Activated CD4-positive, alpha-beta T cell treated with anti-CD3 and anti-CD28 coated beads for 36 hours (primary cell): ENCODE measurements at regions not wholly inside any gene's neighbourhood (a gene's known extent, or its start where the extent isn't known, plus 50 kb on each side); places are given as distances from the start of the nearest gene placed in this dataset.

ENCODE experiments used
- ATAC-seq: fragments of 200-7000 bp; cut with Tn5 transposase; one replicate; pipeline ENCODE4 v1.10.0; 2021; ENCODE audit warnings: mild to moderate bottlenecking, moderate library complexity
- CTCF ChIA-PET: fragments of 350-600 bp; sonication (Branson Sonifier 250); formaldehyde crosslinking; loops from one replicate; lab custom pipeline; 2021; ENCODE audit warnings: antibody characterized with exemption; lab: Charles Lee
- POLR2A ChIA-PET: fragments of 350-600 bp; sonication (Branson Sonifier 250); formaldehyde crosslinking; loops from one replicate; lab custom pipeline; 2021; ENCODE audit warnings: antibody characterized with exemption, inconsistent platforms; lab: Charles Lee
- DNase-seq: peaks from one replicate; pipeline ENCODE4 v3.0.0-alpha.2; 2020
- H3K27ac Mint-ChIP-seq: one replicate; pipeline ENCODE4 v1.8.0; 2021; ENCODE audit warnings: mixed read lengths
- H3K27me3 Mint-ChIP-seq: one replicate; pipeline ENCODE4 v1.8.0; 2021; ENCODE audit warnings: mixed read lengths
- H3K36me3 Mint-ChIP-seq: one replicate; pipeline ENCODE4 v1.8.0; 2021; ENCODE audit warnings: low read depth, mixed read lengths
- H3K4me1 Mint-ChIP-seq: one replicate; pipeline ENCODE4 v1.8.0; 2021; ENCODE audit warnings: mixed read lengths
- H3K4me3 Mint-ChIP-seq: one replicate; pipeline ENCODE4 v1.8.0; 2021; ENCODE audit warnings: mild to moderate bottlenecking, moderate library complexity, mixed read lengths
- H3K9me3 Mint-ChIP-seq: one replicate; pipeline ENCODE4 v1.8.0; 2021; ENCODE audit warnings: low read depth, mixed read lengths
- intact Hi-C, 2 experiments: fragments of 100-400 bp; cut with DNase I in 1 of 2; cut with micrococcal nuclease in 1 of 2; formaldehyde crosslinking; loops; one replicate each; pipeline versions ENCODE4 v1.14.2 to v1.15.1; 2022 to 2024; cut with DNase I, micrococcal nuclease

DNA sequence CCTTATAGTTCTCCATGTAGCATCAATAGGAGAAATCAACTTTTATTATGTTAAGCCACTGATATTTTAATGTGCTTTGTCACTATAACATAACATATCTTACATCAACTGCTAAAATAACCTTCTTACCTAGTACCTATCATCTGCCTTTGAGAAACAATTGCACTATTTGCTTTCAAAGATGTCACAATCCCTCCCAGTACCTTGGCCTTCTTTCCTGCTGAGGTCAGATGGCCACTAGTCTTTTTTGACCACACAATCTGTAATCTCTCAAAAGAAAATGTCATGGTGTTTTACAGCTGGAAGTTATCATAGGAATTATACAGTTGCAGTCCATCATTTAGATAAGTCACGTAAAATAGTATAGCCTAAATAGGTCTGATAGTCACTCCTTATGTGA, 247.5 kb upstream of the SLITRK3 start:
- DNase-seq (no peak), ATAC-seq (no peak)
- POLR2A ChIA-PET: no interaction called here
- H3K9me3 Mint-ChIP-seq: peaks cover 3% of the 10 kb centered on the region
- CTCF ChIA-PET: no interaction called here
- H3K4me3 Mint-ChIP-seq: no peak overlapping the region
- intact Hi-C loops: no loop called here
- H3K27ac Mint-ChIP-seq: no peak overlapping the region
- H3K27me3 Mint-ChIP-seq: no peaks in the 10 kb centered on the region
- no peaks in the 10 kb centered on the region for H3K36me3 Mint-ChIP-seq
- H3K4me1 Mint-ChIP-seq: no peaks in the 10 kb centered on the region

DNA sequence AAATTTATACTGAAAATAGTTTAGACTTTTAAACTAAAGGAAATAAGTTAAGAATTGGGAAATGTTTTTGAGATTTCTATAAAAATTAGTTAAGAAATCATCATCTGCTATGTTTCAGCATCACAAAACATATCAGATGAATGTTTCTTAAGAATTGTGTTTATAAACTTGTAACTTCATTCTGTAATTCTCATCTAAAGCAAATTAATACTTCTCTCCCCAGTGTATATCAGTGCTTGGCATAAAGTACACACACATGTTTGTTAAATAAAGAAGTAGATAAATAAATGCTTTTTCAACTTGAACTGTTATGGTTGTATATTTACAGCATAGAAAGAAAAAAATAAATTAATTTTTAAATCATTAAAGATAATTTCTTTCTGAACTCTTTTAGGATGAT, 245.9 kb upstream of the SLITRK3 start:
- no peak for ATAC-seq
- Mint-ChIP-seq H3K4me1 (no peaks in the 10 kb centered on the region), H3K27me3 (no peaks in the 10 kb centered on the region), H3K27ac (no peak overlapping the region), H3K4me3 (no peak overlapping the region), H3K9me3 (peaks cover 3% of the 10 kb centered on the region), H3K36me3 (no peaks in the 10 kb centered on the region)
- ChIA-PET POLR2A (no interaction called here), CTCF (no interaction called here)
- intact Hi-C loops: no loop called here
- no peak for DNase-seq

DNA sequence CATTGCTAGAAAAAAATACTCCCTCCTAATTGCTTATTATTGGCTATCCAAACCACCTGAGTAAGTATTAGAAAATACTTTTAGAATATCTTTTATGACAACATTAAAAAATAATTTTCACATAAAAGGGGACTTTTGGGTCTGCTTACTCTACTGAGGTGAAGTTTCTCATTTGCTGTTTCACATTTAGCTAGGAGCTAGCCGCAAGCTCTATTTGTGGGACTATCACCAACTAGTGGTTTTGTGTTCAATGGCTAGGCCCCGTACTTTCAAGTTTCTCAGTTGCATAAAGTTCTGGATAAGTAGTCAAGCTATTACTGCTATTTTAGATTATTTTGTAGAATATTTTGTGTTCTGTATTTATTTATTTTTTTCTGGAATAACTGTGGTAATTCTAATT, 244.2 kb upstream of the SLITRK3 start:
- no peaks in the 10 kb centered on the region for H3K27me3 Mint-ChIP-seq
- H3K4me1 Mint-ChIP-seq: no peaks in the 10 kb centered on the region
- H3K4me3 Mint-ChIP-seq: no peak overlapping the region
- no peaks in the 10 kb centered on the region for H3K36me3 Mint-ChIP-seq
- DNase-seq (no peak), ATAC-seq (no peak)
- no peak overlapping the region for H3K27ac Mint-ChIP-seq
- H3K9me3 Mint-ChIP-seq: peaks cover 3% of the 10 kb centered on the region
- ChIA-PET POLR2A (no interaction called here), CTCF (no interaction called here)
- intact Hi-C loops: no loop called here

DNA sequence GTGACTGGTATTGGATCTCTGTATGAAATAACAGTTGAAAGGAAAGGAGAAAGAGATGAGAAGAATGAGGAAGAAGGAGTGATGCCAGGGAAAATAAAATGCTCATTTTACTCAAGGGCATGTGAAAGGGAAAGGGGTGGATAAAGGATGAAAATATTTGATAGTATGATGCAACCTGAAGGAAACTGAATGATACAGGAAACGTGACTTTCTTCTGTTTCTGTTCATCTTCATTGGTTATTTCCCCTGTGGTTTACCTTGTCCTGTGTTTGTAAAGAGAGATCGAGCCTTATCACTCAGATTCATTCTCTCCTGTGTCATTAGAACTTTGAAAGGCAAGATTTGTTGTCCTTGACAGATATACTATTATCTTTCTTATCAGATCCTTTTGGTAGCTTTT, 243.6 kb upstream of the SLITRK3 start:
- Mint-ChIP-seq H3K27ac (no peak overlapping the region), H3K4me3 (no peak overlapping the region), H3K36me3 (no peaks in the 10 kb centered on the region), H3K9me3 (peaks cover 8% of the 10 kb centered on the region), H3K4me1 (no peaks in the 10 kb centered on the region), H3K27me3 (no peaks in the 10 kb centered on the region)
- ChIA-PET POLR2A (no interaction called here), CTCF (no interaction called here)
- DNase-seq: no peak
- intact Hi-C loops: no loop called here
- no peak for ATAC-seq

DNA sequence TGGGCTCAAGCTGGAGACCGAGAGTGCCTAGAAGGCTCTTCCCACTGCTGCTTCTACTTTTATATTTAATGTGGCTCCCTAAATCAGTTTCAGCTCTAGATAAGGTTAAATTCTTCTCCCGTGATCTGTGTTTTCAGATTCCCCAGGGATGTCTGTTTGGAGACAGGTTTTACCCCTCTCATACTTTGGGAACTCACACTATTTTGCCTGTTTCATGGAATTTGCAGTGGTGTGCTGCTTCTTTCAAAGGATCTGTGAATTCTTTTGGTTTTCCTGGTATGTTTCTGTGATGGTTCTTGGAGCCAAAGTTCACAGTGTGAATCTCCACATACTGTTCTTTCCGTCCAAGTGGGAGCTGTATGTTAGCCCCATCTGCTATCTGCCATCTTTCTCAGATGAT, 238.3 kb upstream of the SLITRK3 start:
- no peak overlapping the region for H3K27ac Mint-ChIP-seq
- no peak for ATAC-seq
- CTCF ChIA-PET: no interaction called here

DNA sequence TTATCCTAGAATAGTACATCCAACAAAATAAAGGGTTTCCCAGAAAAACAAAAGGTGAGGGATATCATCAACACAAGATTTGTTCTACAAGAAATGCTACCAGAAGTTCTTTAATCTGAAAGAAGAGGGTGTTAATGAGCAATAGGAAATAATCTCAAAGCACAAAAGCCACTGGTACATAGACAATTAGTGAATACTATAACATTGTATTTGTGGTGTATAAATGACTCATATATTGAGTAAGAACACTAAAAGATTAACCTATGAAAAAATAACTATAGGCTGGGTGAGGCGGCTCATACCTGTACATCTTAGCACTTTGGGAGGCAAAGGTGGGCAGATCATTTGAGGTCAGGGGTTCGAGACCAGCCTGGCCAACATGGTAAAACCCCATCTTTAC, 210.2 kb upstream of the SLITRK3 start:
- Mint-ChIP-seq H3K9me3 (peaks cover 8% of the 10 kb centered on the region), H3K36me3 (no peaks in the 10 kb centered on the region), H3K27ac (no peak overlapping the region), H3K4me3 (no peak overlapping the region), H3K27me3 (no peaks in the 10 kb centered on the region), H3K4me1 (no peaks in the 10 kb centered on the region)
- no peak for ATAC-seq
- POLR2A ChIA-PET: no interaction called here
- CTCF ChIA-PET: no interaction called here
- intact Hi-C loops: no loop called here
- DNase-seq: no peak

More for the DNA sequence above, 238.3 kb upstream of the SLITRK3 start:
- H3K4me1 Mint-ChIP-seq: no peaks in the 10 kb centered on the region
- intact Hi-C loops: no loop called here
- no peaks in the 10 kb centered on the region for H3K27me3 Mint-ChIP-seq
- no peaks in the 10 kb centered on the region for H3K36me3 Mint-ChIP-seq
- POLR2A ChIA-PET: no interaction called here
- H3K9me3 Mint-ChIP-seq: peaks cover 19% of the 10 kb centered on the region
- no peak for DNase-seq
- H3K4me3 Mint-ChIP-seq: no peak overlapping the region

DNA sequence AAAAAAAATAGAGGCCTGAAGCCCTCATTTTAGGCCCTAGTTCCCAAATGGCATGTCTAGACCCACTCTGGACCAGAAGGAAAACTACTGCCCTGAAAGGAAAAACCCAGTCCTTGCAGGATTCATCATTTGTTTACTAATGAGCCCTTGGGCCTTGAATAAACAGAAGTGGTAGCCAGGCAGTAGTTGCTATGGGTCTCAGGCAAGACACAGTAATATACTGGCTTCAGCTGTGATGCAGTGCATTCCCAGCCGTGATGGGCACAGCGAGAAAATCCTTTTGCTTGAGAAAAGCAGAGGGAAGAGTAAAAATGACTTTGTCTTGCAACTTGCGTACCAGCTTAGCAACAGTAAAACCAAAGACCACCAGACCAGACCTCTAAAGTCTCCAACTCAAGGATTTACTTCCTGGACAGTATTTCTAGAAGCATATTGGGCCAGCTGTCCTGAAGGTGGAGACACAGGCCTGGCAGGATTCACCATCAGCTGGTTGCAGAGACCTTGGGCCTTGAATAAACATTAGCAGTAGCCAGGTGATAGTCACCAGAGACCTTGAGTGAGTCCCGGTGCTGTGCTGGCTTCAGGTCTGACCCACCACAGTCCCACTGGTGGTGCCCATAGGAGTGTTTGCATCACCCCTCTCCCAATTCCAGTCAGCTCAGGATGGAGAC, 208.3 kb upstream of the SLITRK3 start:
- H3K9me3 Mint-ChIP-seq: peaks cover 8% of the 10 kb centered on the region
- ATAC-seq (no peak), DNase-seq (no peak)
- no peak overlapping the region for H3K4me3 Mint-ChIP-seq
- H3K4me1 Mint-ChIP-seq: no peaks in the 10 kb centered on the region
- H3K27ac Mint-ChIP-seq: no peak overlapping the region
- intact Hi-C loops: no loop called here
- H3K27me3 Mint-ChIP-seq: no peaks in the 10 kb centered on the region
- ChIA-PET CTCF (no interaction called here), POLR2A (no interaction called here)
- no peaks in the 10 kb centered on the region for H3K36me3 Mint-ChIP-seq

DNA sequence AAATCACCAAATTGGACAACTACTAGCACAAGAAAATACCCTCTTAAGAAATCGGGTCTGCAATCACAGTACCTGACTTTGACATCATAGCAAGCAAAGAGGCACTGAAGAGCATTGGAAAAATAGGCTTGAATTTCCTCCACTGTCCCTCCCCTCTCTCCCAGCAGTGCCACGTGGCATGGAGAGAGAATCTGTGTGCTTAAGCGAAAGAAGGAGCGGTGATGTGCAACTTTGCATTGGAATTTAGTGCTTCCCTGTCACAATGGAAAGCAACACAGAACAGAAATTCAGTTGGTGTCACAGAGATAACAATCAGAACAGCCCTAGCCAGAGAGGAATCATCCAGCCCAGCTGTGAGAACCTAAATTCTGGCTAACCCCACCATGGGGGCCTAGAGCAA, 207.5 kb upstream of the SLITRK3 start:
- CTCF ChIA-PET: no interaction called here
- Mint-ChIP-seq H3K4me1 (no peaks in the 10 kb centered on the region), H3K27me3 (no peaks in the 10 kb centered on the region), H3K27ac (no peak overlapping the region), H3K9me3 (peaks cover 8% of the 10 kb centered on the region), H3K4me3 (no peak overlapping the region), H3K36me3 (no peaks in the 10 kb centered on the region)
- ATAC-seq (no peak), DNase-seq (no peak)
- POLR2A ChIA-PET: no interaction called here
- intact Hi-C loops: no loop called here

DNA sequence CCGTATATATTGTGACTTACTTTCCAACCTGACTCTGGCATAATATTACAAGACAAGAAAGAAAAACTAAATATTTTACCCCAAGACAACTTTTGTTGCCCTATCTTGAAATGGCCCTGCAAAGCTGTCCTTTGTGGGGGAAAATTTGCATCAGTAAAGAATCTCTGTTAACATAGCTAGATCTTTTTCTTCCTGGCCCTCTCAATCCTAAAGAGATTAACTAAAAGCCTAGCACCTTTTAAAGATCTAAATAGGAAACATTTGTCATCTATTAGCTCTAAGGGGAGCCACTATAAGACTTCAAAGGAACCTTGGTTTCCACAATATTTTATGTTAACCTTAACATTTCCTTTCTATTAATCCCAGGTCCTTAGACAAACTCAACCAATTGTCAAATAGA, 199.0 kb upstream of the SLITRK3 start:
- no peaks in the 10 kb centered on the region for H3K4me1 Mint-ChIP-seq
- intact Hi-C loops: no loop called here
- no peaks in the 10 kb centered on the region for H3K27me3 Mint-ChIP-seq
- CTCF ChIA-PET: no interaction called here
- H3K36me3 Mint-ChIP-seq: no peaks in the 10 kb centered on the region
- H3K4me3 Mint-ChIP-seq: no peak overlapping the region
- no peaks in the 10 kb centered on the region for H3K9me3 Mint-ChIP-seq
- DNase-seq (no peak), ATAC-seq (no peak)
- POLR2A ChIA-PET: no interaction called here
- H3K27ac Mint-ChIP-seq: no peak overlapping the region

DNA sequence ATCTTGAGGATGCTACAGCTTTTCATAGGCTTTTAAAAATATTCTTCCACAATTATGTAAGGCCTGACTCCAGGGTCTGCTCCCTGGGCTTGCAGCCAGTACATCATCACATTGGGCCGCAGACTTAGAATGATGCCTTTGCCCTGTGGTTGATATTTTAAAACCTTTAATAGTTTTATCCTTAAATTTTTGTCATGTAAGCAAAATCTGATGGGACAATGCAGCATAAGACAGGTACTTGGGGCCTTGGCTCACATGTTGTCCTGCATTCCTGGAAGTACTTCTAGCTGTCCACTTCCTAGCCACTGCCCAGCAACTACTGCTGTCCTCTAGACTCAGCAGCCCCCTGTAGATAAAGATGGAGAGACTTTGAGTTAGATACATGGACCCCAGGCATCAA, 197.3 kb upstream of the SLITRK3 start:
- ChIA-PET POLR2A (no interaction called here), CTCF (no interaction called here)
- Mint-ChIP-seq H3K4me3 (no peak overlapping the region), H3K4me1 (no peaks in the 10 kb centered on the region), H3K27ac (no peak overlapping the region), H3K9me3 (peaks cover 2% of the 10 kb centered on the region), H3K27me3 (no peaks in the 10 kb centered on the region), H3K36me3 (no peaks in the 10 kb centered on the region)
- DNase-seq (no peak), ATAC-seq (no peak)
- intact Hi-C loops: no loop called here

DNA sequence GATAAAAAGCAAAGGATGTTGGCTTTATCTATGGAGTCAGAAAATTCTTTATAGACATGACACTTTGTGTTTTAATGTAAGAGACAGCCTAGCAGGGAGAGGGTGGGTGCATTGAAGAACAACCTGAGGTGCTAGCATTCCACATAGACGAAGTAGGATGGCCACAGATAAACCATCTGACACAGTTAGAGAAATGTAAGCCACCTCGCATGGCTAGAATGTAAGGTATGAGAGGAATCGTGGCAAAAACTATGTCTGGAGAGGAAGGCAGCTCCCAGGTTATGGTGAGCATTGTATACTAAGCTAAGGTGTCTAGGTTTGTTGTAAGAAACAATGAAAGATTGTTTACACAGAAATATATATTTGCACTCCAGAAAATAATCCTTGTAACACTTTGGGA, 194.0 kb upstream of the SLITRK3 start:
- DNase-seq (no peak), ATAC-seq (no peak)
- Mint-ChIP-seq H3K4me1 (no peaks in the 10 kb centered on the region), H3K27ac (no peak overlapping the region), H3K9me3 (peaks cover 8% of the 10 kb centered on the region), H3K27me3 (no peaks in the 10 kb centered on the region), H3K4me3 (no peak overlapping the region), H3K36me3 (no peaks in the 10 kb centered on the region)
- intact Hi-C loops: no loop called here
- ChIA-PET POLR2A (no interaction called here), CTCF (no interaction called here)

DNA sequence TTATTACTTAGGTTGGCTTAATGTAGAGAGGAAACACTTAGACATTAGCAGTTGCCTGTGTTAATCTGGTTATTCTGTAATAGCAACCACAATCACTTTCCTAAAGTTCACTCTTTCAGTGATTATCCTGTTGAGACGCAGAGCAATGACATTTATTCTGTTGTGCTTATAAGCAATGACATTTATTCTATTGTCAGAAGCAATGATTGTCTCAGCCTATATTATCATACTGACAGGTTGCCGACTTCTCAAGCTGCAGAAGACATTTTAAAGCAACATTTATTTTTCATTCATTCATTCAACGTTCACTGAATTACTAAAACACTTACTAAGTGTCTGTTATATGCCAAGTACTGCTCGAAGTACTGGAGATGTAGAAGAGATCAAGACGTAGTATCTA, 193.5 kb upstream of the SLITRK3 start:
- CTCF ChIA-PET: no interaction called here
- intact Hi-C loops: no loop called here

DNA sequence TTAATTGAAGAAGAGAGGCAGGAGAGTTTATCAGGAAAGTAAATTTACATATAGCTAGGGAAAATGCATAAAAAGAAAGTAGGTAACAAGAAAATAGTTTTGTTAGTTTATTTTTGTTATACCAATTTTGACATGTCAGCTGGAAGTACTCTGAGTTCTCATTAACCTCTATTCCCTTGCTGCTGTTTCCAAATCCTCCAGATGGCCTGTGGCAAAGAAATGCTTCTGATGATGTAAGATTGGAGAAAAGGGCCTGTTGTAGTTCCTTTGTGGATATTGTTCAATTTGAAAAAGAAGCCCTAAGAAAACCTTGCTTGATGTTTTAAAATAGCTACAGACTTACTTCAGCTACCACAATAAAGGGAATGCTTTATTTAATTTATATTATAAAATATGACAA, 192.9 kb upstream of the SLITRK3 start:
- Mint-ChIP-seq H3K4me1 (no peaks in the 10 kb centered on the region), H3K27ac (no peak overlapping the region), H3K36me3 (no peaks in the 10 kb centered on the region), H3K27me3 (no peaks in the 10 kb centered on the region), H3K9me3 (peaks cover 8% of the 10 kb centered on the region), H3K4me3 (no peak overlapping the region)
- ChIA-PET POLR2A (no interaction called here), CTCF (no interaction called here)
- DNase-seq (no peak), ATAC-seq (no peak)
- intact Hi-C loops: no loop called here

More for the DNA sequence above, 193.5 kb upstream of the SLITRK3 start:
- no peak overlapping the region for H3K27ac Mint-ChIP-seq
- H3K36me3 Mint-ChIP-seq: no peaks in the 10 kb centered on the region
- DNase-seq (no peak), ATAC-seq (no peak)
- no peaks in the 10 kb centered on the region for H3K27me3 Mint-ChIP-seq
- peaks cover 8% of the 10 kb centered on the region for H3K9me3 Mint-ChIP-seq
- H3K4me1 Mint-ChIP-seq: no peaks in the 10 kb centered on the region
- H3K4me3 Mint-ChIP-seq: no peak overlapping the region
- POLR2A ChIA-PET: no interaction called here
